Suppressor macrophage treated with lipopolysaccharide for 1 hour (primary cell): ENCODE measurements at regions not wholly inside any gene's neighbourhood (a gene's known extent, or its start where the extent isn't known, plus 50 kb on each side); places are given as distances from the start of the nearest gene placed in this dataset.

Experiments used
- DNase-seq, 3 donors: peaks; one replicate each; pipeline ENCODE4 v3.0.0-alpha.2; 2020 to 2022

- no peak for DNase-seq
These were observed 542.1 kb downstream of the IRX1 start for GRCh38 chr5:4137781-4138180.

- DNase-seq = no peak
These were observed 547.2 kb downstream of the IRX1 start for GRCh38 chr5:4142842-4143241.

DNA sequence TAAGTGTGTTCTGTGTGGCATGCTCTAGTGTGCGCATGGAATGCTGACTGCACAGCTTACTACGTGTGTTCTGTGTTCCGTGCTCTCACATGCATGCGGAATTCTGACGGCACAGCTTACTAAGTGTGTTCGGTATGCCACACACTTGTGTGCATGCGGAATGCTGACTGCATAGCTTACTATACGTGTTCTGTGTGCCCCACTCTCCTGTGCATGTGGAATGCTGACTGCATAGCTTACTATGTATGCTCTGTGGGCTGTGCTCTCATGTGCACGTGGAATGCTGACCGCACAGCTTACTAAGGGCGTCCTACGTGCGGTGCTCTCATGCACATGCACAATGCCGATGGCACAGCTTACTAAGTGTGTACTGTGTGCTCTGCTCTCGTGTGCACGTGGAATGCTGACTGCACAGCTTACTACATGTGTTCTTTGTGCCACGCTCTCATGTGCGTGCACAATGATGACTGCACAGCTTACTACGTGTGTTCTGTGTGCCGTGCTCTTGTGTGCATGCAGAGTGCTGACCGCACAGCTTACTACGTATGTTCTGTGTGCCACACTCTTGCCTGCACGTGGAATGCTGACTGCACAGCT, 548.9 kb downstream of the IRX1 start:
- no peak for DNase-seq

DNA sequence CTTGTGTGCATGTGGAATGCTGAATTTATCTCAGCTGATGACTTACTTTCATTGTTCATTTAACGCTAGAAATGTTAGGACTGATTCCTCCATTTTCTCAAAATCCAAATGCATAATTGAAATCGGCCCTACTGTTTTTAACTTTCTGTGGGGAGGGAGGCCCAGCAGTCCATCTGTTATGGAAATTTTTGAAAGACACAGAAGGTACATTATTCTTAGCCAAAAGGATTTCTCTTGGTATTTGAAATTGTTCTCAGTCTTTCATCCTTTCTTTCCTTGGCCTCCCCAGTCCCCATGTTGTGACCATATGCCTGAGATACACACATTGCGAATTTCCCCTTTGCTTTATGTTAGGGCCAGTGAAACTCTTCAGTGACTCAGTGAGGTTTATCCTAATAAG, 549.9 kb downstream of the IRX1 start:
- DNase-seq = no peak

GRCh38 chr5:4148009-4148408, 552.4 kb downstream of the IRX1 start:
- DNase-seq = no peak

- DNase-seq = no peak
These were observed 554.4 kb downstream of the IRX1 start for GRCh38 chr5:4150067-4150466.

GRCh38 chr5:4156153-4156552, 560.5 kb downstream of the IRX1 start:
- DNase-seq = no peak

DNA sequence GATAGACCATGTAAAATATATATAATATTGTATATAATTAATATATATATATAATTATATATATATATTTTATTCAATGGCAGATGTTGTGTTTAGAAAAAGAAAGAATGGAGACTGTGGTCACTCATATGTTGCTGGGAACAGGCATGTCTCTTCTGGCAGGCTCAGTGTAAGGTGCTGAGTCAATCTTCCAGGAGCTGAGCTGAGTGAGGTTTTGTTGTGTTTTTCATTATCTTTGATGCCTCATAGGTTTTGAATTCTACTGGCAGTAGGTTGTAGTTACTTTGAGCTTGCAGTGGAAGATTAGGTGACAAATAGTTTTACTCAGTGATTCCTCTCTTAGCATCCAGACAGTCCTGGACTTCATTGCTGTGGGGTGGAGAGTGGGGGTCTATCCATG, 561.3 kb downstream of the IRX1 start:
- DNase-seq = no peak

- DNase-seq = no peak
These were observed 563.3 kb downstream of the IRX1 start for GRCh38 chr5:4158750-4159447.

DNA sequence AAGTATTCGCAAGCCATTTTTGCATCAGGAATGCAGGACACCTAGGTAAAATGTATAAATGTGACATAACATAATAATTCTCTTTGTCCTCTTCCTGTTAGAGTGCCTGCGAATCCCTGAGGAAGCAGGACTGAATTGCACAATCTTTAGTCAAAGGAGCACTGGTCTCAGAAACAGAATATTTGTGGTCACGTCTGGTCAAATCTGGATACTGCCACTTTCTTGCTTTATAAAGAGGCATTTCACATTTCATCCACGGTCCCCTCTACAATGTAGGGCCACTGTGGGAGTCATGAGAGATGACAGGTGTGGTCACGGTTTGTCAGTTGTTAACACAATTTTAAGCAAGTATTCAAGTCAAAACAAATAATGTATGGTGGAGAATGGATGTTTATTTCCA, 564.0 kb downstream of the IRX1 start:
- no peak for DNase-seq

GRCh38 chr5:4164167-4164566, 568.5 kb downstream of the IRX1 start:
- DNase-seq = no peak

DNA sequence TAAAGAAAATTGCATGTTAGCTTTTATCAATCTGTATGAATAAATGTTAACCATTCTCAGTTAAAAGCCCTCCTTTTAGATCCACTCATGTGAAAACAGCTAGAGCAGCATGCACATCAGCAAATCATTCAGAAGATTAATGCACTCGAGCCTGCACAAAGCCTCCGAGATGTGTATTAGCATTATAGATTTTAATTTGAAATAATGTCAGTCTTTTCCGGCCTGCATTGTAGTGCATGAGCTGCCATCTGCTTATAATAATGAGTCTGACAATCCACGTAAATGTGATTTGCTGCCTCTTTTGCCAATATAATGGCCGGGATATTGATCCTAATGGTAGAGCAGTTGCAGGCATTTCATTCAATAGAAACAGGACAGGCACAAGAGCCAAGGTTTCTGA, 585.1 kb downstream of the IRX1 start:
- no peak for DNase-seq

DNA sequence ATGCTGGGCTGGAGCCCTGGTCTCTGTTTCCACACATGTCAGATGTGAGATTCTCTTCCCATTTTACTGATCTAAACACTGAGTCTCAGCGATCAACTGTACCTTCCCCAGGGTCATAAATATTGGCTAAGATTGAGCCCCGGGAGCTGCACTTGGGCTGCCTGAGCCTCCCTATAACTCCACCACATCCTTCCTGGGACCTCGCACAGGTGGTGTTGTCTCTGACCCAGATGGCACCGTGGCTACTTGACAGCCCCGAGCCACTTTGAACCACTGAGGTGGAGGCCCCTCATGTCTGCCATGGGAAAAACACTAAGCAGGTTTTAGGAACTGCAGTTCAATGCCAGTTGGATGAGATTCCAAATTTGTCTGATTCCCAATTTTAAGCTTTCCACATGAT, 586.5 kb downstream of the IRX1 start:
- DNase-seq = no peak

- no peak for DNase-seq
These were observed 589.5 kb downstream of the IRX1 start for GRCh38 chr5:4185127-4185526.

GRCh38 chr5:4188704-4189103, 593.1 kb downstream of the IRX1 start:
- no peak for DNase-seq

GRCh38 chr5:4189317-4189716, 593.7 kb downstream of the IRX1 start:
- no peak for DNase-seq

GRCh38 chr5:4191041-4191440, 595.4 kb downstream of the IRX1 start:
- DNase-seq = no peak

GRCh38 chr5:4191703-4192102, 596.1 kb downstream of the IRX1 start:
- DNase-seq = no peak

GRCh38 chr5:4192111-4192510, 596.5 kb downstream of the IRX1 start:
- DNase-seq = no peak

- DNase-seq = no peak
These were observed 601.1 kb downstream of the IRX1 start for GRCh38 chr5:4196744-4197143.

DNA sequence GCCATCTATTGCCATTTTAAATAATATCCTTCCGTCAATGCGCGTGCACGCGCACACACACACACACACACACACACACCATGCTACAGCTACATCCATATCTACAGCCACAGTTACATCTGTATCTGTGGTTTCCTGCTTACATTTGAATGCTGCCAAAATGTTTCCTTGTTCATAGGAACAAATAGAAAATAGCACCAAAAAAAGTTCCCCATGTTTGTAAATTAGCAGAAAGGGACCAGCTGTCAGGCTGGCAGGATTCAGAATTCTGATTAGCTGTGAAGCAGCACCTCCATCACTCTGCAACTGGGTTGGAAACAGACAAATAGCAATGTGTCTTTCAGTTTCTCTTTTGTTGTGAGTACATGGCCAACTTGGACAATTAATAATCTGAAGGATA, 601.5 kb downstream of the IRX1 start:
- no peak for DNase-seq

DNA sequence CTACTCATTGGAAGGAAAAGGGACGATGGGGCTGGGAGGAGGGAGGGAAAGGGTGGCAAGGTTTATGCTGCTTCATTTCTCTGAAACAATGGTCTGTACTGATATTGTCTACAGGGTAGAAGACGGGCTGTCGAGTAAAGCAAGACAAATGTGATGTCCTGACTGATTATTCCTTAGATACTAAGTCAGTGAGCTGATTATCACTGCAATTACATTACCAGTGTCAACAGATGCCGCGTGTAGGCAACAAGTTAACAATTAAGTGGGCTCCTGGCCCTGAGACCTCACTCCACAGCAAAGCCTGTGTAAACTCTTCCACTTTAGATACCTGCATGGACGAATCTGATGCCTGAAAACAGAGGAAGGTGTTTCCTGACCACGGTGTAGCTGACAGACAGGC, 602.8 kb downstream of the IRX1 start:
- no peak for DNase-seq

DNA sequence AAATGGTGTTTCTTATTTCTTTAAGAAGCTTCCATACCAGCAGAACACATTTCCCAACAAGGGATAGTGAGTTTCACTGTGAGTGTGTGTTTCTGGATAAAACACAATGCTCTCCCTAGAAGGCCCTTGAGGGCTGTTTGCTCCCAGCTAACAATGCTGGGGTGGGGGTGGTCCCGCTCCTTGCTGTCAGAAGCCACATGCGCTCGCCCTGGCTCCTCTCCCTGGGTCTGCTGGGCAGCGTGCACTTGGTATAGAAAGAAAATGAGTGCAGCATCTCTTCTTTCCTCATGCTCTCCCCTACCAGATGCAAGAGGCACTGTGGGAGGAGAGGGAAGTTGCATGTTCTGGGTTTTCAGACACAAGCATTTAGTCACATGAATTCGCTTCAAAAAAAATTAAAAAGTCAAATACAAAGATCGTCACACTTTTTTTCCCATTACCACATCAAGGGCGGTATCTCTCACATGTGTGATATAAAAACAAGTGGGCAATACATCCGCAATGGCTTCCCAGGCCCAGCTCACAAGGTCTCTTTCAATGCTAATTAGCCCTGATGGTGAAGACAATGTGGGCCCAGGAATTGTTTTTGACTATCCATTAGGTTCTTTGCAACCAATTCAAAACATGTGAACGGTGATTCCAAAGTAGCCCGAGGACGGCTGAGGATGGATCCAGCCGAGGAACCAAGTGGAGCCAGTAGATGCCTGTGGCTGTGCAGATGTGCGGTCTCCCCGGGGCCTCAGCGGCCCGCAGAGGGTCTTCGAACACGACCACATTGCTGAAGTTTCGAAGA, 603.6 kb downstream of the IRX1 start:
- DNase-seq = no peak

DNA sequence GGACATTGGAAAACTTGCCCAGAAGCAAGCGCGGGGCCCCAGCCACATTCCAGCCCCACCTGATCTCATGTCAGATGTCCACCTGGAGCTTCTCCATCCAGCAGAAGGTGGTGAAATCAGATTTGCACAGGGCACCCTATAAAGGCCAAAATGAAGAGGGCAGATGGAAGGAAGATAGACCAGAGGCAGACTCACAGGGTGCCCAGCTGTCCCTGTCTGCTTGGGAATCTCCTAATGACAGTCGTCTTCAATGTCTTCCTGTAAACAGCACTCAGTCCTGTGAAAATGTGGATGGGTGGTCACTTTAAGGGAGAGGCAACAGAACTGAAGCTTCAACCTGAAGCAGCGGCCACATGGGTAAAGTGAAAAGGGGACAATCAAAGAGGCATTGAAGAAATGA, 607.5 kb downstream of the IRX1 start:
- no peak for DNase-seq
